ENCODE measurements at regions not wholly inside any gene's neighbourhood (a gene's known extent, or its start where the extent isn't known, plus 50 kb on each side); places are given as distances from the start of the nearest gene placed in this dataset.

DNA sequence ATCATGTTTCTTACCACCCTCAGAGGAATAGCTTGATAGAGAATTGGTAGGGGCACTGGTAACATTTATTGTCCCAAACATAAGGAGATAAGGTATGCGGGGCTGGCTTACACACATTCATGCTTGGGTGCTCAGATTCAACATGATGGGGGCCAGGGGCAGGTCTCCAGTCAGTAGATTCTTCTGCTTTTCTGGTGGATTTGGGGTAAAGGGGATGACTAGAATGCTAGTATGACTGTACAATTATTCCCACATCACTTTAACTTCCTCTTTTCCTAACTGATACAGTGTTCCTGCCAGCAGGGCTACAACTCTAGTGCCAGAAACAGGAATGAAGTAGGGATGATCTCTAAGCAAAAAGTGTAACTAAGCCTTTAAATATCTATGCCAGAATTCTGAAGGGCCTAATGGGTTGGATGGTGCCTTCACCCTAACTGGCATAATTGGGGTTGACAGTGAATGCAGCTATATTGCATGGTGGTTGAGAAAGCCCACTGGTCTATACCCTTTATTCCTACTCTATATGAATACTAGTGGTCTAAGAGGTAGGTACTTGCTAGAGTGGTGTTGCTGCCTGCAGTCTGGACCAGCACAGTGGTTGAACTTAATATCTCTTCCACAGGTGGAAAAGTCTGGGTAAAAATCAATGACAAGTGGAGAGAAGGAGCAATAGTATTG, 117.4 kb downstream of the IL12A start:
- Histone ChIP-seq H3K23ac (ENCODE audit: low read depth, low read length) (no peak overlapping the region), H3K4me3 (ENCODE audit: insufficient read depth, low read depth, low read length) (no peak overlapping the region), H3K4ac (ENCODE audit: low read depth, low read length) (no peak overlapping the region), H3K56ac (ENCODE audit: extremely low read depth, insufficient read depth, low read length) (no peak overlapping the region), H3K27me3 (ENCODE audit: control insufficient read depth, insufficient read depth, low read length) (peaks cover 2% of the 10 kb centered on the region), H3K14ac (replicated peaks; ENCODE audit: low read depth, low read length) (no peak overlapping the region), H2BK5ac (ENCODE audit: low read depth, low read length, poor library complexity, severe bottlenecking) (no peak overlapping the region), H4K8ac (ENCODE audit: low read depth in 2 of 2, low read length in 2 of 2) (no peak overlapping the region), H2BK120ac (ENCODE audit: low read depth, low read length) (no peak overlapping the region), H2BK20ac (ENCODE audit: low read depth, low read length) (no peak overlapping the region), H3K4me1 (ENCODE audit: control insufficient read depth, insufficient read depth, low read length) (no peaks in the 10 kb centered on the region), H2AK9ac (replicated peaks; ENCODE audit: low read depth, low read length, poor library complexity) (no peak overlapping the region), H2BK15ac (ENCODE audit: low read depth, low read length) (no peak overlapping the region), H2AFZ (replicated peaks; ENCODE audit: low read length, poor library complexity) (no peak overlapping the region), H3K9me1 (ENCODE audit: insufficient read depth, low read length) (no peaks in the 10 kb centered on the region), H4K5ac (ENCODE audit: low read depth, low read length) (no peak overlapping the region), H4K20me1 (ENCODE audit: insufficient read depth, low read length) (no peaks in the 10 kb centered on the region), H3K18ac (ENCODE audit: low read depth, low read length) (no peak overlapping the region), H2AK5ac (ENCODE audit: low read depth, low read length) (no peak overlapping the region), H3K36me3 (ENCODE audit: control insufficient read depth, insufficient read depth, low read length) (no peaks in the 10 kb centered on the region), H3K9ac (ENCODE audit: low read depth, low read length) (no peak overlapping the region), H4K91ac (ENCODE audit: insufficient read depth, low read depth, low read length) (no peak overlapping the region), H3K79me1 (ENCODE audit: low read depth in 1 of 2, low read length in 2 of 2) (no peaks in the 10 kb centered on the region), H3K4me2 (ENCODE audit: low read depth, low read length) (no peak overlapping the region), H3K27ac (ENCODE audit: insufficient read depth, low read length) (no peak overlapping the region), H3K9me3 (ENCODE audit: control insufficient read depth, insufficient read depth, low read length) (no peaks in the 10 kb centered on the region)
- in situ Hi-C loops (cut with MboI; ENCODE audit: low sequenced_read_pairs): no loop called here
- CTCF ChIA-PET: no interaction called here
- DNase-seq (no peak), ATAC-seq (ENCODE audit: low read depth) (no peak)
- no CpG with 5 or more reads among the region's 1 CpG for WGBS, 2 experiments (ENCODE audit: extremely low coverage in 2 of 2, insufficient read length in 1 of 2)
- no peak for TF ChIP-seq SMC3 (IDR thresholded peaks at IDR 0.05; ENCODE audit: low read depth, low read length)
- TF ChIP-seq, protein P1, sequence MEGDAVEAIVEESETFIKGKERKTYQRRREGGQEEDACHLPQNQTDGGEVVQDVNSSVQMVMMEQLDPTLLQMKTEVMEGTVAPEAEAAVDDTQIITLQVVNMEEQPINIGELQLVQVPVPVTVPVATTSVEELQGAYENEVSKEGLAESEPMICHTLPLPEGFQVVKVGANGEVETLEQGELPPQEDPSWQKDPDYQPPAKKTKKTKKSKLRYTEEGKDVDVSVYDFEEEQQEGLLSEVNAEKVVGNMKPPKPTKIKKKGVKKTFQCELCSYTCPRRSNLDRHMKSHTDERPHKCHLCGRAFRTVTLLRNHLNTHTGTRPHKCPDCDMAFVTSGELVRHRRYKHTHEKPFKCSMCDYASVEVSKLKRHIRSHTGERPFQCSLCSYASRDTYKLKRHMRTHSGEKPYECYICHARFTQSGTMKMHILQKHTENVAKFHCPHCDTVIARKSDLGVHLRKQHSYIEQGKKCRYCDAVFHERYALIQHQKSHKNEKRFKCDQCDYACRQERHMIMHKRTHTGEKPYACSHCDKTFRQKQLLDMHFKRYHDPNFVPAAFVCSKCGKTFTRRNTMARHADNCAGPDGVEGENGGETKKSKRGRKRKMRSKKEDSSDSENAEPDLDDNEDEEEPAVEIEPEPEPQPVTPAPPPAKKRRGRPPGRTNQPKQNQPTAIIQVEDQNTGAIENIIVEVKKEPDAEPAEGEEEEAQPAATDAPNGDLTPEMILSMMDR (conservative IDR thresholded peaks at IDR 0.05; ENCODE audit: low read depth, low read length): no peak
- no peak for TF ChIP-seq RCOR1 (IDR thresholded peaks at IDR 0.05; ENCODE audit: insufficient replicate concordance, low read length)
- TF ChIP-seq MXI1 (IDR thresholded peaks at IDR 0.05; ENCODE audit: borderline replicate concordance, low read depth, low read length): no peak
- TF ChIP-seq NFE2L2 (IDR thresholded peaks at IDR 0.05; ENCODE audit: low read depth, low read length): no peak
- BruUV-seq (replicated peaks): no TSS peak
- POLR2A ChIA-PET (ENCODE audit: unreplicated experiment): no interaction called here
- dilution Hi-C loops (cut with HindIII; ENCODE audit: low sequenced_read_pairs, unreplicated experiment): no loop called here
- intact Hi-C loops (cut with micrococcal nuclease): no loop called here

All from IMR-90 (cell line).